GM19468 (cell line): ENCODE measurements at regions not wholly inside any gene's neighbourhood (a gene's known extent, or its start where the extent isn't known, plus 50 kb on each side); places are given as distances from the start of the nearest gene placed in this dataset.
"Not testable (repeated sequence)": the region's sequence is repeated elsewhere in the genome, so short reads cannot be mapped to it uniquely, and the experiment has no call there.

Experiments
- ATAC-seq: cut with Tn5 transposase; IDR thresholded peaks from one replicate; pipeline ENCODE4 v1.9.1; 2021; ENCODE audit warnings: mild to moderate bottlenecking, moderate library complexity, moderate number of reproducible peaks; ENCODE audit not compliant: unreplicated experiment; ENCODE audit errors: extremely low read depth

GRCh38 chr10:58070956-58071355, 196.7 kb downstream of the IPMK start:
- no peak for ATAC-seq

GRCh38 chr10:58068809-58069208, 198.9 kb downstream of the IPMK start:
- no peak for ATAC-seq

GRCh38 chr10:58066979-58067378, 200.7 kb downstream of the IPMK start:
- ATAC-seq = no peak

- no peak for ATAC-seq
Measured at GRCh38 chr10:58066126-58066525, 201.6 kb downstream of the IPMK start.

- ATAC-seq = no peak
Measured at GRCh38 chr10:58065529-58065815, 202.2 kb downstream of the IPMK start.

GRCh38 chr10:58064714-58065528, 202.8 kb downstream of the IPMK start:
- ATAC-seq = no peak

- no peak for ATAC-seq
Measured at GRCh38 chr10:58063861-58064480, 203.7 kb downstream of the IPMK start.

GRCh38 chr10:58058683-58059082, 209.0 kb downstream of the IPMK start:
- ATAC-seq = not testable (repeated sequence)

GRCh38 chr10:58054881-58055280, 212.8 kb downstream of the IPMK start:
- no peak for ATAC-seq

- ATAC-seq = no peak
Measured at GRCh38 chr10:58052772-58053171, 214.9 kb downstream of the IPMK start.

- ATAC-seq = no peak
Measured at GRCh38 chr10:58050575-58050974, 217.1 kb downstream of the IPMK start.

- no peak for ATAC-seq
Measured at GRCh38 chr10:58048936-58049335, 218.8 kb downstream of the IPMK start.

- no peak for ATAC-seq
Measured at GRCh38 chr10:58044072-58044471, 223.6 kb downstream of the IPMK start.

GRCh38 chr10:58041901-58042300, 225.8 kb downstream of the IPMK start:
- no peak for ATAC-seq

- no peak for ATAC-seq
Measured at GRCh38 chr10:58030208-58030607, 237.5 kb downstream of the IPMK start.

- ATAC-seq = no peak
Measured at GRCh38 chr10:58028597-58029366, 238.9 kb downstream of the IPMK start.

- no peak for ATAC-seq
Measured at GRCh38 chr10:58027426-58027825, 240.3 kb downstream of the IPMK start.

- ATAC-seq = no peak
Measured at GRCh38 chr10:58026036-58026435, 241.7 kb downstream of the IPMK start.

- no peak for ATAC-seq
Measured at GRCh38 chr10:58023341-58024073, 244.2 kb downstream of the IPMK start.

- ATAC-seq = no peak
Measured at GRCh38 chr10:58019863-58020537, 247.7 kb downstream of the IPMK start.
